ENCODE measurements at regions not wholly inside any gene's neighbourhood (a gene's known extent, or its start where the extent isn't known, plus 50 kb on each side); places are given as distances from the start of the nearest gene placed in this dataset.
A peak's percentile ranks its signal among the peaks of the same experiment; 100 is the strongest.
"Not testable (repeated sequence)": the region's sequence is repeated elsewhere in the genome, so short reads cannot be mapped to it uniquely, and the experiment has no call there.

DNA sequence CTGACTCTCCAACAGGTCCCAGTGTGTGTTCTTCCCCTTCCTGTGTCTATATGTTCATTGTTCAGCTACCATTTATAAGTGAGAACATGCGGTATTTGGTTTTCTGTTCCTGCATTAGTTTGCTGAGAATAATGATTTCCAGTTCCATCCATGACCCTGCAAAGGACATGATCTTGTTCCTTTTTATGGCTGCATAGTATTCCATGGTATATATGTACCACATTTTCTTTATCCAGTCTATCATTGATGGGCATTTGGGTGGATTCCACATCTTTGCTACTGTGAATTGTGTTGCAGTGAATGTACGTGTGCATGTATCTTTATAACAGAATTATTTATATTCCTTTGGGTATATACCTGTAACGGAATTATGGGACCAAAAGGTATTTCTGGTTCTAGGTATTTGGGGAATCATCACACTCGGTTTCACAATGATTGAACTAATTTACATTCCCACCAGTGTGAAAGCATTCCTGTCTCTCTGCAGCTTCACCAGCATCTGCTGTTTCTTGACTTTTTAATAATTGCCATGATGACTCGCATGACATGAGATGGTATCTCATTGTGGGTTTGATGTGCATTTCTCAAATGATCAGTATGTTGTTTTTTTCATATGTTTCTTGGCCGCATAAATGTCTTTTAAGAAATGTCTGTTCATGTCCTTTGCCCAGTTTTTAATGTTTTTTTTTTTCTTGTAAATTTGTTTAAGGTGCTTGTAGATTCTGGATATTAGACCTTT lies 60.2 kb downstream of the LSMEM1 start:
- no peak for DNase-seq
- H3K4me3 Mint-ChIP-seq, result no peak overlapping the region
- no peak for ATAC-seq
- no peaks in the 10 kb centered on the region for H3K36me3 Mint-ChIP-seq (ENCODE audit: low read depth)
- H3K27ac Mint-ChIP-seq, result no peak overlapping the region
- H3K4me1 Mint-ChIP-seq, result peaks cover 1% of the 10 kb centered on the region
- H3K9me3 ChIP-seq (ENCODE audit: control insufficient read depth, low read length, poor library complexity, severe bottlenecking), result no peaks in the 10 kb centered on the region
- H3K27me3 Mint-ChIP-seq, result peaks cover 48% of the 10 kb centered on the region

DNA sequence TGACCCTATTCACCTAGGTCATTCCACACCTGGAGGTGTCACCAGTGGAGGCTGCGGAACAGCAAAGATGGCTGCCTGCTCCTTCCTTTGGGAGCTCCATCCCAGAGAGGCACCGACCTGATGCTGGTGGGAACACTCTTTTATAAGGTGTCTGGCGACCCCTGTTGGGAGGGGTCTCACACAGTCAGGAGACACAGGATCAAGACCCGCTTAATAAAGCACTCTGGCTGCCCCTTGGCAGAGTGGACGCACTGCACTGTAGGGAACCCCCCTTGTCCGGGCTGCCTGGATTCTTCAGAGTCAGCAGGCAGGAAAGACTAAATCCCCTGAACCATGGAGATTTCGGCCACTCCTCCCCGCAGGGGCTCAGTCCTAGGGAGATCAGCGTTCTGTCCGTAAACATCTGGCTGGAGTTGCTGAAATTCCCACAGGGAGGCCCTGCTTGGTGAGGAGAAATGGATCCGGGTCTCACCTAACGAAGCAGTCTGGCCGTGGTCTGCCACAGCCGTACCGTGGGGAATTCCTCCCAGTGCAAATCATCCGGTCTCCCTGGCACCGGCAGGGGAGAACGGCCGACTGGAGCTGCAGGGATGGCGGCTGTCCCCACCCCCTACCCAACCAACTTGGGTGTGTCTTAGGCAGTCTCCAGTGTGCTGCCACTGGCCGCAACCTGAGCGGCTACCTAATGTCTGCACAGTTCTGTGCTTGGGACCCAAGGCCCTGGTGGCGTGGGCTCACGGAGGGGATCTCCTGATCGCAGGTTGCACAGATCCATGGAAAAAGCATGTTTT lies 66.1 kb downstream of the LSMEM1 start:
- no peak overlapping the region for H3K4me3 Mint-ChIP-seq
- no peak overlapping the region for H3K27ac Mint-ChIP-seq
- peaks cover 22% of the 10 kb centered on the region for H3K27me3 Mint-ChIP-seq
- ATAC-seq, result no peak
- H3K36me3 Mint-ChIP-seq (ENCODE audit: low read depth), result peaks cover 2% of the 10 kb centered on the region
- H3K9me3 ChIP-seq (ENCODE audit: control insufficient read depth, low read length, poor library complexity, severe bottlenecking), result no peaks in the 10 kb centered on the region
- H3K4me1 Mint-ChIP-seq, result peaks cover 3% of the 10 kb centered on the region
- no peak for DNase-seq

DNA sequence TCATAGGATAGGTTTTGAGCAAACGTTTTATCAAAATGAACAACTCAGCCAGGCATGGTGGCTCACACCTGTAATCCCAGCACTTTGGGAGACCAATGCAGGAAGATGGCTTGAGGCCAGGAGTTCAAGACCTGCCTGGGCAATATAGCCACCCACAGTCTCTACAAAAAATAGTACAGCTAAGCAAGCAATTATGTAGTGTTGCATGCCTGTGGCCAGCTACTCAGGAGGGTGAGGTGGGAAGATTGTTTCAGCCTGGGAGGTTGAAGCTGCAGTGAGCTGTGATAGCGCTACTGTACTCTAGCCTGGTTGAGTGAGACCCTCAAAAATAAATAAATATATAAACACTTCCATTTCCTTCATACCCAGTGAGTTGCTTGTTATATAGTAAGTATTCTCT lies 67.1 kb downstream of the LSMEM1 start:
- DNase-seq (no peak), ATAC-seq (no peak)
- no peak overlapping the region for H3K27ac Mint-ChIP-seq
- H3K9me3 ChIP-seq (ENCODE audit: control insufficient read depth, low read length, poor library complexity, severe bottlenecking), result no peaks in the 10 kb centered on the region
- peaks cover 2% of the 10 kb centered on the region for H3K36me3 Mint-ChIP-seq (ENCODE audit: low read depth)
- H3K4me1 Mint-ChIP-seq, result peaks cover 3% of the 10 kb centered on the region
- H3K27me3 Mint-ChIP-seq, result peaks cover 22% of the 10 kb centered on the region
- no peak overlapping the region for H3K4me3 Mint-ChIP-seq

- Mint-ChIP-seq H3K27ac (no peak overlapping the region), H3K4me3 (no peak overlapping the region), H3K36me3 (ENCODE audit: low read depth) (peaks cover 2% of the 10 kb centered on the region), H3K27me3 (peaks cover 13% of the 10 kb centered on the region), H3K4me1 (peaks cover 3% of the 10 kb centered on the region)
- DNase-seq (peak in 1 of 3 donors; percentile 7), ATAC-seq (peak; percentile 59)
- no peaks in the 10 kb centered on the region for H3K9me3 ChIP-seq (ENCODE audit: control insufficient read depth, low read length, poor library complexity, severe bottlenecking)
These were observed 69.8 kb downstream of the LSMEM1 start for GRCh38 chr7:112550468-112551060.

DNA sequence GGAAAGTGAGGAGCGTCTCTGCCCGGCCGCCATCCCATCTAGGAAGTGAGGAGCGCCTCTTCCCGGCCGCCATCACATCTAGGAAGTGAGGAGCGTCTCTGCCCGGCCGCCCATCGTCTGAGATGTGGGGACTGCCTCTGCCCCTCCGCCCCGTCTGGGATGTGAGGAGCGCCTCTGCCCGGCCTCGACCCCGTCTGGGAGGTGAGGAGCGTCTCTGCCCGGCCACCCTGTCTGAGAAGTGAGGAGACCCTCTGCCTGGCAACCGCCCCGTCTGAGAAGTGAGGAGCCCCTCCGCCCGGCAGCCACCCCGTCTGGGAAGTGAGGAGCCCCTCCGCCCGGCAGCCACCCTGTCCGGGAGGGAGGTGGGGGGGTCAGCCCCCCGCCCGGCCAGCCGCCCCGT lies 70.7 kb downstream of the LSMEM1 start:
- H3K27ac Mint-ChIP-seq; H3K36me3 Mint-ChIP-seq (ENCODE audit: low read depth); H3K4me3 Mint-ChIP-seq; ATAC-seq; H3K27me3 Mint-ChIP-seq; H3K9me3 ChIP-seq (ENCODE audit: control insufficient read depth, low read length, poor library complexity, severe bottlenecking); H3K4me1 Mint-ChIP-seq; DNase-seq: not testable (repeated sequence)

GRCh38 chr7:112554591-112554990 lies 73.8 kb downstream of the LSMEM1 start:
- no peak for ATAC-seq
- H3K4me3 Mint-ChIP-seq, result no peak overlapping the region
- no peaks in the 10 kb centered on the region for H3K27me3 Mint-ChIP-seq
- no peaks in the 10 kb centered on the region for H3K9me3 ChIP-seq (ENCODE audit: control insufficient read depth, low read length, poor library complexity, severe bottlenecking)
- no peak overlapping the region for H3K27ac Mint-ChIP-seq
- no peak for DNase-seq
- H3K36me3 Mint-ChIP-seq (ENCODE audit: low read depth), result no peaks in the 10 kb centered on the region
- peaks cover 10% of the 10 kb centered on the region for H3K4me1 Mint-ChIP-seq

DNA sequence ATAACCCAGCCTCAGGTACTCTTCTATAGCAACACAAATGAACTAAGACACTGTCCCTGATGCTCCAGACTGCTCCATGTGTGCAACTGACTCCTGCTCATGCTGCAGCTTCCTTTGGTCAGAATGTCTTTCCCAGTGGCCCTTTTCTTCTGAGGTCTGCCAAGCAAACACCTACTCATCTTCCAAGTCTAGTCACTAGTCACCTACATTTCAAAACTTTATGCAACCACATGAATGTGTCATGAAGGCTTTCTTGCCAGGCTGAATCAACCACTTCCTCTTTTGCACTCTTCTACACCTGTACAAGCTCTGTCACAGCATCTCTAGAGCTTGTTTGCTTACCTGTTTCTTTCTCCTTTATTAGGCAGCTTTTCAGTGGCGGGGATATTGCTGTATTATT lies 75.8 kb downstream of the LSMEM1 start:
- Mint-ChIP-seq H3K4me3 (no peak overlapping the region), H3K27me3 (no peaks in the 10 kb centered on the region), H3K36me3 (ENCODE audit: low read depth) (no peaks in the 10 kb centered on the region), H3K27ac (peak overlapping the region; percentile 1), H3K4me1 (peaks cover 12% of the 10 kb centered on the region)
- ATAC-seq (peak; percentile 56), DNase-seq (no peak)
- H3K9me3 ChIP-seq (ENCODE audit: control insufficient read depth, low read length, poor library complexity, severe bottlenecking), result no peaks in the 10 kb centered on the region

GRCh38 chr7:112566442-112567324 lies 85.9 kb downstream of the LSMEM1 start:
- Mint-ChIP-seq H3K27ac (no peak overlapping the region), H3K27me3 (peaks cover 11% of the 10 kb centered on the region), H3K4me3 (no peak overlapping the region), H3K36me3 (ENCODE audit: low read depth) (peaks cover 4% of the 10 kb centered on the region), H3K4me1 (no peaks in the 10 kb centered on the region)
- ATAC-seq (no peak), DNase-seq (no peak)
- no peaks in the 10 kb centered on the region for H3K9me3 ChIP-seq (ENCODE audit: control insufficient read depth, low read length, poor library complexity, severe bottlenecking)

DNA sequence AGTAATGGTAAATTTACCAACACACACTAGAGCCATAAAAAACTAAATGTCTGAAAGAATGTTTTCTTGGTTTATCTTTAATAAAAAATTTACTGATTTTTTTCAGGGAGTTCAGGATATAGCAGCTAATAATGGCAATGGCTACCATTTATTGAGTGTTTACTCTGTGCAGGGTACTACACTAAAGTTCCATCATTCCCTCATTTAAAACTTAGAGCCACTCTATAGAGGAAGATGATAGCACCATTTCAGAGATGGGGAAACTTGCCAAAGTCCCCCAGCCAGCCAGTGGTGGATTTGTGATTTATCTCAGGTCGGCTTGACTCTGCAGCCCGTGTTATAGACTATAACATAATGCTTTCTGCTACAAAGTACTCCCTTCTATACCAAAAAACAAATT lies 86.6 kb downstream of the LSMEM1 start:
- H3K27ac Mint-ChIP-seq, result no peak overlapping the region
- peaks cover 16% of the 10 kb centered on the region for H3K27me3 Mint-ChIP-seq
- H3K4me3 Mint-ChIP-seq, result no peak overlapping the region
- ATAC-seq (no peak), DNase-seq (no peak)
- no peaks in the 10 kb centered on the region for H3K9me3 ChIP-seq (ENCODE audit: control insufficient read depth, low read length, poor library complexity, severe bottlenecking)
- H3K4me1 Mint-ChIP-seq, result peaks cover 3% of the 10 kb centered on the region
- peaks cover 4% of the 10 kb centered on the region for H3K36me3 Mint-ChIP-seq (ENCODE audit: low read depth)

GRCh38 chr7:112571852-112572607 lies 91.2 kb downstream of the LSMEM1 start:
- Mint-ChIP-seq H3K27ac (no peak overlapping the region), H3K27me3 (peaks cover 17% of the 10 kb centered on the region), H3K4me3 (no peak overlapping the region), H3K4me1 (peaks cover 11% of the 10 kb centered on the region), H3K36me3 (ENCODE audit: low read depth) (peaks cover 2% of the 10 kb centered on the region)
- ATAC-seq, result no peak
- H3K9me3 ChIP-seq (ENCODE audit: control insufficient read depth, low read length, poor library complexity, severe bottlenecking), result no peaks in the 10 kb centered on the region
- no peak for DNase-seq

DNA sequence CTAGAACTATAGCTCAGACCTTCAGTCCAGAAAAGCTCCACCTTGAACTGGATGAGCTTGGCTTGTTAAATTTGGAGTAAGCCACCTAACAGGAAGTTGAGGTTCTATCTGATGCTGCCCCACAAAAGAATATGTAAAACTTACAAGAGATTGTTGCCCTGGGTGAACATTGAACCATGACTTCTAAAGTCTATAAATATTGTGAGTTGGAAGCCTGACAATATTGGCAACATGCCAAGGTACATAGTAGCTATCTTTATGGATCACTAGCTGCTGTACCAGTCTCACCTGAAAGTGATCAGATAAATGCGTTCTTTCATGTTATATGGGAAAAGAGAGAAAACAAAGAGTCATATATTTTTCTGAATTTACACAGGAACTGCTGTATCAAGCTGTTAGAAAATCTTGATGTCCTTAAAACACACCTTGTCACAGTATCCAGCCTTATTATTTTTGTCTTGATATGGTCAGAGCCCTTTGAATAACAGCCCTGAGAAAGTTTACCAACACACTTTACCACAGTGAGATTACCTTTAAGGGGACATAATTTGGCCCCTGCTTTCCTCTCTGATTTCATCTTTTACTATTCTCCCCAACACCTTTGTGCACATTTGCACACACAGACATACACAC lies 92.0 kb downstream of the LSMEM1 start:
- H3K27me3 Mint-ChIP-seq, result peaks cover 17% of the 10 kb centered on the region
- no peak for DNase-seq

More for the DNA sequence above, 92.0 kb downstream of the LSMEM1 start:
- Mint-ChIP-seq H3K4me1 (peaks cover 11% of the 10 kb centered on the region), H3K4me3 (no peak overlapping the region), H3K27ac (no peak overlapping the region), H3K36me3 (ENCODE audit: low read depth) (peaks cover 2% of the 10 kb centered on the region)
- no peaks in the 10 kb centered on the region for H3K9me3 ChIP-seq (ENCODE audit: control insufficient read depth, low read length, poor library complexity, severe bottlenecking)
- ATAC-seq, result no peak
